Stimulated activated naive CD4-positive, alpha-beta T cell (primary cell): ENCODE measurements at regions not wholly inside any gene's neighbourhood (a gene's known extent, or its start where the extent isn't known, plus 50 kb on each side); places are given as distances from the start of the nearest gene placed in this dataset.
A peak's percentile ranks its signal among the peaks of the same experiment; 100 is the strongest.
"Not testable (repeated sequence)": the region's sequence is repeated elsewhere in the genome, so short reads cannot be mapped to it uniquely, and the experiment has no call there.

Experiments used
- DNase-seq, 6 experiments: peaks; one replicate each; lab custom pipeline; 2025; lab: John Stamatoyannopoulos, UW

DNA sequence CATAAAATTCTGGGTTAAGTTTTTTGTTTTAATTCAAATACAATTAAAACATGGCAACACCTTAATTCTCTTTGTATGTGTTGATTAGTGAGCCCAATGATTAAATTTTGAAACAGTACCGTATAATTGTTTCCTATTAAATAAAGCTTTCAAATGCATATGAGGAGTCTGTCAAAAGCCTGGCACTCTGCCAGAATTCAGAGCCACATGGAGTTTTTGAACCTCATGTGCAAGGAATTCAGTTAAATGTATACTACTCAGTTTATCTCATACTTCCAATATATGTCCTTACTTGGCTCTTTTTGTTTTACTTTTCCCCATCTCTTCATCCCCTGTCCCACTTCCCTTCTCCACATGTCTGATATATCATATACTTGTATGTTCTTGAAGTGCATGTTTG lies 165.6 kb upstream of the FAM3C start:
- no peak for DNase-seq

DNA sequence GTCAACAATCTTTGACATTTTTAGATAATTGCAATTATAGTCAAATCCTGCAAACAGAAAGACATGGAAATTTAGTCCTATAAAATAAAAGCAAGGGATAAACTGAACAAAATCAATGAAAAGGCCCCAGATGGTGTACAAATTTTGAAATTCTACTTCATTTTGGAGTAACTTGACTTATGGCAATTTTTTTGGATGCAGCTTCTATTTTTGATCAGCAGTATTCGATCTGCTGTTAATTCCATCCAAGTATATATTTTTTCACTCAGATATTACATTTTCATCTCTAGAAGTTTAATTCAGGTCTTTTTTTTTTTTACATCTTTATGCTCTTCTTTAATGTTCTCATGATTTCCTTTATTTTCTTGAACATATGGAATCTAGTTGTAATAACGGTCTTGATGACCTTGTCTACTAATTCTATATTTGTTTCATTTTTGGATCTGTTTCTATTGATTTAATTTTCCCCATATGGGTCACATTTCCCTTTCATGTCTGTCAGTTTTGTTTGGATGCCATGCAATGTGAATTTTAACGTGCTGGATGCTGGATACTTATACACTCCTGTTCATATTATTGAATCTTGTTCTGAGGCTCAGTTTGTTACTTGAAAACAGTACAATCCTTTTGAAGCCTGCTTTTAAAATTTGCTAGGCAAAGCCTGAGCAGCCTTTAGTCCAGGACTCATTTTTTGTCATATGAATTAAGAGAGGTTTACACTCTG lies 164.3 kb upstream of the FAM3C start:
- DNase-seq: no peak

DNA sequence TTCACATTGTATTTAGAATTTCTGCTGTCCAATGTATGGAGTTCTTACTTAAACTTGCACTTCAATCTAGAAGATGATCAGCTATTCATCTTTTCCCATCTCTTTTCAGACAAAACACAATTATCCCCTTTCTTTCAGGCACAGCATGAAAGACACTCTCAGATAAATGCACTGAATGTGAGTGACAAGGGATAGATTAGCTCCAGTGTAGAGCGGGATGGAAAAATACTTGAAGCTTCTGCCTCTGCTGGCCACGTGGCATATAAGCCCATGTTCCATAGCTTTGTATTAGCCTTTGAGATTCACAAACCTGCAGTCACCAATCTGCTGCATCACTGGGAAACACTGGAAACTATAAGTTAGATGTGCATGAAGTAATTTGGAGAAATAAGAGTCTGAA lies 162.2 kb upstream of the FAM3C start:
- no peak for DNase-seq

DNA sequence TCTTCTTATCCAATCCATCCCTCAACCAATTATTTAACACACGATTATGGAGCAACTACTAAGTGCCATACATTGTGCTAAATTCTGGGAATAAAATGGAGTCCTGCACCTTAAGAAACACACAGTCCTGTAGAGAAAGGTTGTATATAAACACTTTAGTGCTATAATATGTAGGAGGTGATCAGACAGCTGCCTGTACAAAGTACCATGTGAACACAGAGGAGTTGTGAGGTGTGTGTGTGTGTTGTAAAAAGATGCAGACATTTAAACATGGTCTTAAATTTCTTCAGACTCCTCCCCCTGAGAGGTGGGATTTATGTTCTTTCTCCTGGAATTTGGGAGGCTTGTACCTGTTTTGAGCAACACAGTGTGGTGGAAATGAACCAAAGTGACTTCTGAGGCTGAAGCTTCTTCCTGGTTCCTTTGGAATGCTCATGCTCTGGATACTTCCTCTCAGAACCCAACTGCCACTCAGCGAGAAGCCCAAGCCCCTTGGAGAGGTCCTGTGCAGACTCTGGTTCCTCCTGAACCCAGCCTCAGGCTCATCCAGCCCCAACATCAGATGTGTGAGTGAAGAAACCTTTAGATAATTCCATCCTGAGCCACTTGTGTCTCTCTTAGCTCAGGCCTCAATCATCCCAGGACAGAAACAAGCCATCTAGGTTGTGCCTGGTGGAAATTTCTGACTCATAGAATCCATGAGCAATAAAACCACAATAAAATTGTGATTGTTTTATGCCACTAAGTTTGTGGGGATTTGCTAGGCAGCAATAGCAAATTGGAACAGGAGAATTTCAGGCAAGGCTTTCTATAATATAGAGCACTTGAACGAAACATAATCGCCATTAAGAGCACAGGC lies 161.2 kb upstream of the FAM3C start:
- no peak for DNase-seq

DNA sequence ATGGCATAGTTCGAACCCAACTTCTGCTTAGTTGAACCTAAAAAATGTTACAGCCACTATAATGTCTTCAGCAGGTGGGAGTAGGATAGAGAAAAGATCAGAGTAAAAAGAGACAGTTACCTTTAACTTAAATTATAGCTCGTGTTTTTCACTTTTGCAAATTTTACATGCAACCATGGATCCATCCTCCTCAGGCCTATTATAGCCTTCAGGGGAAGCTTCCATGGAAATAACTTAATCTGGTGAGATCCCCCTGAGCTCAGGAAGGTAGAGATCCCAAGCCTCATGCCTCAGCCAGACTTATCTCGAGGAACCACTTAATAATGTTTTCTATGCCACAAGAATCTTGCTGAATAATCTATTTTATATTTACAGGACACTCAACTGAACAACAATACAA lies 159.4 kb upstream of the FAM3C start:
- no peak for DNase-seq

DNA sequence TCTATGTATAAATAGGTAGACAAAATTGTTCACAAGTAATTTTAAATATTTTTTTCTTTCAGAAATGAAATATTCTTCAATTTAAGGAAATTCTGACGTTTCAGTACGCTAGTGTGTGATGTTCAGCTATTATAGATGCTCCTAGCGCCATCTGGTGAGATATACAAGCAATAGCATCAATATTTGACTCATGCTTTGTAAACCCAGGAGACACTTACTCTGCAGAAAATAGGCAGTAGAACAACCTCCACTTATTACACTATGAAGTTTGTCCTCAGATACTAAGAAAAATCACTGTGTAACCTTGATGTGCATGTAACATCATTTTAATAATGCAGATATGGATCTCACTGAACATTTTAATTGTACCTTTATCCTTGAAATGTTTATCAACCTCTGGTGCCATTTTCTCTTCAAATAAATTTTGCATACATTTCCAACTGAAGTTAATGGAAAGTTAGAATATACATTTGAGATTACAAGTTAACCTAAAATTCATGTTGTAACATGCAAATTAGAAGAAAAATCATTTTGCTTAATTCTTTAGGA lies 151.5 kb upstream of the FAM3C start:
- DNase-seq: peak in 3 of 6 experiments; percentile 13 to 56 (median 47)

DNA sequence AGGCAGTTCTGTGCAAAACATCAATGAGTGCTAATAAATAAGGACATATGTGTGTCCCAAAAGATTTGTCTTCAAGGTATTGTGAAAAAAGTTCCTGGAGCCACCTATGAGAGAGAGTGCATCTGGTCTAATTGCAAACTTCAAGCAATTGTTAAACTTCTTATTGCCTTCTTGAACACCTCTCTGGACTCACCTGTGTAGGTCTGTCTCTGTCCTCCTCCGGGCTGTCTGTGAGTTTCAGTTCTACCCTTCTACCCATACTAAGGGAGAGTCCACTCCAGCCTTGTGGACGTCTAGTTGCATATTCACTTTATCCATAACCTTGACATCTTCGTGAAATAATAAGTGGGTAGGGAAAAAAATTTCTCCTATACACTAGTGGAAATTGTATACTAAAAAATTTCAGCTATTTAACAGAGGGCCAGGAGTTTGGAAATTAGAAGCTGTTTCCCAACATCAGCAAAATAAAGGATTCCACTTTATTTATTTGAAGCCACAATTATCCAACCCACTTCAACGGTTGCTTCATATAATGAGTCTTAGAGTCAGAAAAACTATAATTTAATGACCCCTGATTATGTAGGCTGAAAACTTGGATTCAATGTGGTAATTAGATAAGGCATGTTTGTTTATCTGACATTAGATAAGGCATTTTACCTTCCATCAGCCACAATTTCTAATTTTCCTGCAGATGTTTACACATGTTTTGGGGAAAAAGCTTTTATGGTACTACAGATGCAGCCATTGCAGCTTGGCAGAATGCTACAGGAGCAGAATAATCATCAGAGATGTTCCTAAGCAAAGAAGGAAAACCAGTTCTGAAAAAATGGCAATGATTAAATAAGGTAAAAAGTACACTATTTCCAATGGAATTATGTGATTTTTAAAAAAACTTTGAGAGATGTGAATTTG lies 150.8 kb upstream of the FAM3C start:
- DNase-seq: no peak

DNA sequence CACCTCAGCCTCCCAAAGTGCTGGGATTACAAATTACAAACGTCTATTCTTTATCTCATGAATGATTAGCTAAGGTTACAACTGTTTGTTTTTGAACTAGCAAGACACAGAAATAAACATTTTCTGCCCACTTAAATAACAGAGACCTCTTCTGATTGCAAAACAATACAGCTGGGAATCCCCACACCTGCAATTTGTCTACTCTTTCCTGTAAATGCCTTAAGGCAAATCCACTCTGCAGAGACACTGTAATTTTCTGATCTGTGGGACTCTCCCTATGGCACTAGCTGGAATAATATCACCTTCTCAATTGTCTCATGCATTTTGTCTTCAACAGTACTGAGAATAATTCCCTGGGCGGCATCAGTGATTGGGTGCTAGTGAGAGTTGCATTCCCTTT lies 149.3 kb upstream of the FAM3C start:
- DNase-seq: no peak

DNA sequence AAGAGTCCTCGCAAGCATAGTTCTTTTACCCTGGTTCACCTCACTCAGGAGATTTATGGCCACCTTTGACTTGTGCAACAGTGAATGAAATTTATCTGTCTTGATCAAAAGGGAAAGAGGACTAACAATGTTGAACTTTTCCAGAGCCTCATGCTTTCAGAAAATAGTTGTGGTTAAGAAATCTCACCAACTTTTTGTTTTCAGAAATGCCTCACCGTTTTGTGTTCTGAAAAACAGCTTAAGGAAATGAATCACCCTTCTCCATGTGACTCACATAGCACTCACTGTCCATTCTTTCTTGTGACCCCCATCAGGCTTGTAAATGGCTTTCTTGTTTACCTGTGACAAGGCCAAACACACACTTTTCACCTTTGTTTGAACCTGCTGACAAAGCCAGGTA lies 148.6 kb upstream of the FAM3C start:
- no peak for DNase-seq

DNA sequence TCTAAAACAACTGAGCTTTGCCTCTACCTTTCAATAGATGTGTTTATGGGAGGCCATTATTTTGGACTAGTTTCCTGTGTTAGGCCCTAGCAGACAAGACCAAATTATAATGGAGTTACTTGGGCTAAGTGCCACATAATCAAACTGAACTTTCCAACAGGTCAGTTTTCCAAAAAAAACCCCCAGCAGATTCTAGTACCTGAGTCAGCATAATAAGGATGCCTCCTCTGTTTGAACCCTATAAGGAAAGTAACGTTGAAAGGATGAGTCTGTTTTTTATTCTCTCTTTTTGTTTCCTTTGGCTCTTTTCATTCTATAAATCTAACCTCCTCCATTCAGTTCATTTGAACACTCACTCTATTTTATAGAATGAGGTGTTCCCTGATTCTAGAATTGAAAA lies 148.1 kb upstream of the FAM3C start:
- DNase-seq: no peak

DNA sequence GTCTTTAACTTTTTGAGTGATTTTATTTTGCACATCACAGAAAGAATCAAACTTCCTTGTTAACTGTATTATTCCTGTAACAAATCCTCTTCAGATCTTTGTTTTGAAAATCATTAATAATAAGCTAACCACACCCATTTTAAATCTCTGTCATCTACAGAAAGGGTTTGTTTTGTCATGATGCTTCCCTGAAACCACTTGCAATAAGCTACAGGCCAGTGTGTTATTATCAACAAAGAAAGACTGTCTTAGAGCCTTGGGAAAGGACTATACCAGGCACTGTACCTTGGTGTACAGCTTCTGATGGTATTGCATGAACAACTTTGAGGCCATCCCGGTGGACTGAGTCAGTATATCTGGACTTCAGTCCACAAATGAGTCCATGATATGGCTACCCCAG lies 145.3 kb upstream of the FAM3C start:
- no peak for DNase-seq

DNA sequence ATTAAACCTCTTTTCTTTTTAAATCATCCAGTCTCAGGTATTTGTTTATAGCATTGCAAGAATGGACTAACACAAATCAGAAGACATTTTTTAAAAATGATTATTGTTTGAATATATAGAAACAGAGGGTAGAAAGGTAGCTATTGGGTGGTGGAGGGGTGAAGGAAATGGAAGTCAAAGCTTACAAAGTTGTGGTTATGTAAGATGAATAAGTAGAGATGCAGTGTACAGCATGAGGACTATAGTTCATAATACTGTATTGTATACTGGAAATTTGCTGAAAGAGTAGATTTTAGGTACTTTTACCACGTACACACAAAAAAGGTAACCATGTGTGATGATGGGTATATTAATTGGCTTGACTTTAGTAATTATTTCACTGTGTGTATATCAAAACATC lies 144.0 kb upstream of the FAM3C start:
- DNase-seq: no peak

DNA sequence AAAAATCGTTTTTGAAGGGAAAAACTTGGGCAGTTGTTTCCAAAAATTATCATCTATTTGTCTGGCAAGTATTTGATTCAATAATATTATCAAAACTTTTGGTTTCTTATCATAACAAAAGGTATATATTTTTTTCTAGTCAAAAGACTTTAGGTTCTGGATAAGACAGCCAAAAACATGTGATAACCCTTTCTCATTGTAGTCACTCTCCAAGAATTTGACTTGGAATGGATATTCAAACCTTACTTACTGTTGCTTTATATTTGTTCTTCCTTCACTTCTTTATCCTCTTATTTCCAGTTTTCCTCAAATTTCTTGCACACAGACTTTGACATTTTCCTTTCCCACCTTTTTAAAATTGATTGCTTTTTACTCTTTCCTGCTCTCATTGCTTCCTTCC lies 140.9 kb upstream of the FAM3C start:
- DNase-seq: no peak

DNA sequence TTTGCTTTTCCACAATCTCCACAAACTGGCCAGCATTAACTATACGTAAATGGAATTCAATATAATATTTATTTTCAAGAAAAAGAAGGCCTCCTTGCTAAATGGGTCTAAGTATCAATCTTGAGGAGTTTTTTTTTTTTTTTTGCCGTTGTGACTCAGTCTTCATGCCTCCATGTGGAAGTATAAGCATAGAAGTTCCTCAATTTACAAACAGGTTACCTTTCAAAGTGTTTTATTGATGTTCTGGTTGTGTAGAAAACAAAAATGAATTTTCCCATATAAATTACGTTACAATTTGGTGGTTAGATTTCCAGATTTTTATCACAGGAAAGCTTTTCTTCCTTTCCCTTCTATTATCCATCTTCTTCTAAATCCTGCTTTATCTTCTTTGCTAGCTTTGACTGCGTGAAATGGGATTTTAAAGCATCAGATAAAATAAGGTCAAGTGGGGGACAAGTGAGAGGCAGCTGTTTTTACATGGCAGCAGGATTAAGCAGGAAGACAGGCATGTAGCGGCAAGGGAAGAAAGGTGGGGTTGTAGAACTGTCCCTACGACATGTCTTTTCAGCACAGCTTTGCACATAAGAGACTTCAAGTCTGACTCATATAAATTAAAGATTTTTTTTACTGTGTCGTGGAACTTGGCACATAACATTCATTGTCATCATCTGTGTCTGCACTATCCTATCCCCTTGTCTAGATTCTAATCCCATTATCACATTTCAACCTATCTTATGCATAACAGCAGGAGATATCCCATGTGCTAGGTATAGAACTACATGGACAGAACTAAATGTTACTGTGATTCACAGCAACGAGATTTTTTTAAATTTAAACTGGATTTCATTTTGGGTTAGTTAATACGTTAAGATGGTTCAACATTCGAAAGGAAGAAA lies 135.3 kb upstream of the FAM3C start:
- no peak for DNase-seq

DNA sequence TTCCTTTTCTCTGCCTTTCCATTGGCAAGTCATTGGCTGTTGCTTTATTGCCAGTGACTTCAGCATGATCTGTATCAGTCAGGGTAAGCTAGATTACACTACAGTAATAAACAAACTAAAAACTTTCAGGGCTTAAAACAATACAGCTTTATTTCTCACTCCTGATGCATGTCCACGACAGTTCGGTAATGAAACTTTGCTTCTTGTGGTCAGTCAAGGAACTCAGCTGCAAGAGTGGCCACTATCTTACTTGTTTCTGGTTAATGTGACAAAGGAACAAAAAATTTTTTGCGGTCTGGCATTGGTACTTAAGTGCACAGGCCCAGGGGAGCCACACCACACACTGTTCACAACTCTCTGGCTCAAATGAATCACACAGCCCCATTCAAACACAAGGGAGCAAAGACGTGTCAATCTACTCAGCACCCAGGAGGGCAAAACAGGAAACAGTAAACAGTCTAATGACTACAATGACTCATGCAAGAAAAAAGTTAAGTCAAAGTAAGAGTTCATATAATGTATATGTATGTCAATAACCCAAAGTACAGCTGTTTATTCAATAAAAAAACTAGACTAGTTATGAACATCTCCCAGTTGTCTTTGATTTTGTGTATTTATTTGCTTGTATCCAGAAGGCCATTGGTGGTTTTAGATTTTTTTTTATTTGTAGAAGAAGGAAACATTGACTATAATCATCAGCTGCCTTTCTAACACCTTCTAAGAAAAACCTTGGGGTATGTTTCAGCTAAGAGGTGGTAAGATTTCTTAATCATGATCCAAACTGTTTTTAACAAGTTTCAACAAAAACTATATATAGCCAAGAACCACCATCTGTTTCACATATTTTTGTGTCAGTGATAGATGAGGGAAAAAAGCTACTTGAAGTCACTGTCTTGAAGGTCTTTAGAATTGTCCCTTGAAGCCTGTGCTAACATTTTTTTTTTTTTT lies 134.4 kb upstream of the FAM3C start:
- no peak for DNase-seq

DNA sequence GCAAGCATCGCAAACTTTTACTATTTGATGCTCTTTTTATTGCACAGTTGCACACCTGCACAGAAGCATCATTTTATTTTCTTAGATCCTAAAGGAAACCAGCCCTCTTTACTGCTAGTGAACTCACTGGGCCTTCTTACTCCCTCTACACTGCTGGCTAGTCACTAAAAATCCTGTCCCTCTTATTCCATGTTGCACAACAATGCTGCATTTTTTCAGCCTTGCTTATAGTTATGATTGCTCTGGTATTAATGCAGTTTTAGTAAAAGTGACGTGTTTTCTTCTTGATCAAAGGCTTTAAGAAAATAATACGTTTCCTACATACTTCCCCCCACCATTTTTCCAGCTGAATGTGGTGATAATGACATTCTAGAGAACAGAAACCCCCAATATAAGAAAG lies 132.9 kb upstream of the FAM3C start:
- DNase-seq: no peak

DNA sequence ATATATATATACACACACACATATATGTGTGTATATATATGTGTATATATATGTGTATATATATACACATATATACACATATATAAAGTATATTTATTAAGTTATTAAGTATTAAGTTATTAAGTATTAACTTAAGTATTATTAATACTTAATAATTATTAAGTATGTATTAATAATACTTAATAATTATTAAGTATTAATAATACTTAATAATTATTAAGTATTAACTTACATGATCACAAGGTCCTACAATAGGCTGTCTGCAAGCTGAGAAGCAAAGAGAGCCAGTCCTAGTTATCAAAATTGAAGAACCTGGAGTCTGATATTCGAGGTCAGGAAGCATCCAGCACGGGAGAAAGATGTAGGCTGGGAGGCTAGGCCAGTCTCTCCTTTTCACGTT lies 130.1 kb upstream of the FAM3C start:
- not testable (repeated sequence) for DNase-seq

DNA sequence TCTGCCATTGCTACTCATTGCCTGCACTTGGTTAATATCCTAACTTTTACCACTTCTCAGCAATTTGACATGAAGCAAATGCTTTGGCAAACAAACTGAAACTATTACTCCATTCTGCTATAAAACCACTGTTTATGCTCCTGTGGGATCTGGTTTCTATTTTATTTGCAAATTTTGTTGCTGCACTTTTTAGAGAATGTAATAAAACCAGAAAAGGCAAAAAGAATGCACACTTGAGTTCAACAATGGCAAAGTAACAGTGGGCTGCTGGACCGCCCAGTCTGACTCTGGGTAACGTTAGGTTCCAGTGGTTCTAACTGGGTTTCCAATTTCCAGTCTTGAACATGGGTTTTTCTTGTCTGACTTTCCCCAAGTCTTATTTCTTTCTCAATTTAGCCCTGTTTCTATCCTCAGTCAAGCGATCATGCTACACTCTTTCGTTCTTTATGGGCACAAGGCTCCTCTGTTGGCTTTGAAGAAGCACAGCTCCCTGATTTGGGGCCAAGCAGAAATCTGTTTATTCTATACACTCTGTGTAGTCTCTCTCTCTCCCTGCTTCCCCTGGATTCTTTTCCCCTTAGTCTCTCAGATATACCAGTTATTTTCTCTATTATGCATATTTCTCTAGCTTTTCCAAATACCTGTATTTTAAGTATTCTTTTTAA lies 129.2 kb upstream of the FAM3C start:
- no peak for DNase-seq

DNA sequence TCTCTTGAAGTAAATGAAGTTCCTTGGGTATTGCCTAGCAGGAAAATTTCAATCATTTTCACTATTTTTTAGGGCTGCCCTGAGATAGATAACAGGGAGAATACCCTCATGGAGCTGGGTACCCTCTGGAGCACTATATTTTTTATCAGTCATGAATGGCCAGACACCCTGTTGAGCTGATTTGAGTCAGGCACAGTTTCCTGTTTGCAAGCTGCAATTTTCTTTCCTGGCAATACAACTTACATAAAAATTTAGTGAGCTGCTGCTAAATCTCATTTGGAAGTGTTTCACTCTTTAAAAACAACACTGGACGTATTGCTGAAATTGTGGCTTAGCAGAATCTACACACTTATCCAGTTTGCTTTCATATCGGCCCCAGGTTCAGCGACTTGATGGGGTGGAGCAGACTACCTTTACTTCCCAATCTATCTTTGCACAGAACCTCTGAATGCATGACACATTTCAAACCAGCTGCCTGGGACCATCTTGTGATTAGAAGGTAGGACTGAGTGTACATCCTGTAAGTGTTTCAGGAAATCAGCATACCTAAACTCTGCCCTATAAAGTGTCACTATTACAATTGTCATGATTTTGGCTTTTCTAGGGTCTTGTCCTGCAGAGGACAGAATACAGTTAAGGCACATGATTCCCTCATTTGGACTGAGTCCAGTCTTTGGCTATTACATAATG lies 125.7 kb upstream of the FAM3C start:
- DNase-seq: no peak
